Mucosa of rectum (tissue), 2 donors: ENCODE measurements at regions not wholly inside any gene's neighbourhood (a gene's known extent, or its start where the extent isn't known, plus 50 kb on each side); places are given as distances from the start of the nearest gene placed in this dataset.
"Not testable (repeated sequence)": the region's sequence is repeated elsewhere in the genome, so short reads cannot be mapped to it uniquely, and the experiment has no call there.

ENCODE experiments used
- H3K27ac ChIP-seq, 2 donors: one replicate each; pipeline ENCODE4 v1.7.0; 2013; ENCODE audit warnings: inconsistent platforms in 2 of 2, low read depth in 2 of 2, low read length in 2 of 2
- H3K27me3 ChIP-seq, 2 donors: one replicate each; pipeline ENCODE4 v1.7.0; 2013; ENCODE audit warnings: low read length in 2 of 2; ENCODE audit not compliant: control insufficient read depth in 2 of 2, insufficient read depth in 2 of 2
- H3K36me3 ChIP-seq, 2 donors: one replicate each; pipeline ENCODE4 v1.7.0; 2013; ENCODE audit warnings: low read length in 2 of 2; ENCODE audit not compliant: control insufficient read depth in 2 of 2, insufficient read depth in 2 of 2
- H3K4me1 ChIP-seq, 2 donors: one replicate each; pipeline ENCODE4 v1.7.0; 2013; ENCODE audit warnings: low read length in 2 of 2, mild to moderate bottlenecking in 1 of 2; ENCODE audit not compliant: control insufficient read depth in 2 of 2, insufficient read depth in 2 of 2
- H3K4me3 ChIP-seq, 2 donors: one replicate each; pipeline ENCODE4 v1.7.0; 2013; ENCODE audit warnings: low read length in 2 of 2
- H3K9ac ChIP-seq, 2 donors: one replicate each; pipeline ENCODE4 v1.7.0; 2013; ENCODE audit warnings: low read length in 2 of 2, low read depth in 1 of 2, mild to moderate bottlenecking in 1 of 2
- H3K9me3 ChIP-seq, 2 donors: one replicate each; pipeline ENCODE4 v1.7.0; 2013; ENCODE audit warnings: low read length in 2 of 2; ENCODE audit not compliant: control insufficient read depth in 2 of 2
- donor health status: healthy.
- donor health status: Normal muscosa, but diverticular disease.

DNA sequence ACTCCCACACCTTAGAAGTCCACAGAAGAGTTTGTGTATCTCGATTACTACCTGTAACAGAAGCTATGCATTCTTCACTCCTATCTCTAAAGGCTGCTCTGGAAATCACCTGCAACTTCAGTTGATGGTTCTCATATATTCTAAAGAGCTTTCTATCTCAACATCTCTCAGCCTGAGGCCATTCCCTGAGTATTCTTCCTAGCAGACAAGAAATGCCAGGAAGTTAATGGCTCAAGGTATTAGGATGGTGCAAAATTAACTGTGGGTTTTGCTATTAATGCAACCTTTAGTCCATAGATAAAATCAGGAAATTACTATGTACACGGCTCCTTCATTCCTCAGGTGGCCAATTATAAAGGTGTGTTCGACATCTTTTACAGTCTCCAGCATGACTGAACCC is 290.1 kb downstream of the ZNF716 start:
- H3K9me3 ChIP-seq, H3K4me1 ChIP-seq, H3K27me3 ChIP-seq: not testable (repeated sequence)

GRCh38 chr7:57769131-57769530 is 319.2 kb downstream of the ZNF716 start:
- Histone ChIP-seq H3K9me3 (peaks cover 2 to 7% of the 10 kb centered on the region in 2 donors), H3K4me1 (no peaks in the 10 kb centered on the region), H3K36me3 (no peaks in the 10 kb centered on the region), H3K9ac (no peak overlapping the region), H3K27ac (no peak overlapping the region), H3K4me3 (no peak overlapping the region), H3K27me3 (no peaks in the 10 kb centered on the region)

More for the DNA sequence above, 290.1 kb downstream of the ZNF716 start:
- not testable (repeated sequence) for H3K4me3 ChIP-seq, H3K36me3 ChIP-seq, H3K27ac ChIP-seq, H3K9ac ChIP-seq

DNA sequence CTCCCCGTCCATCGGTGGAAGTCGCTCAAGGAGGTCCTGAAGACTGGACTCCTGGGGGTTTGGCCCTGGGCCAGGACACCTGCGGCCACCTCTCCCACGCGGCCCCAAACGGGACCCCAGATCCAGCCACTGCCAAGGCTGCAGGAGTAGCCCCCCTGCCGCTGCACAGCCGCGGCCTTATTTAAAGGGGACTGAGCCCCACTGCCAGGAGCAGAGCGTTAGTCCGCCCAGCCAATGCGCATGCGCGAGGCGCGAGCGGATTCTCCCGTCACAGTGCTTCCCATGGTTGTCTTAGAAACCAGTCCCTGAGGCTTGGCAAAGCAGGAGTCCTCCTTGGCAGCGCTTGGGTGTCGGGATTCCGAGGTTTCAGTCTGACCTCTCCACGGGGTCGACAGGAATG is 320.0 kb downstream of the ZNF716 start:
- Histone ChIP-seq H3K27ac (no peak overlapping the region), H3K27me3 (no peaks in the 10 kb centered on the region), H3K4me3 (no peak overlapping the region), H3K4me1 (no peaks in the 10 kb centered on the region), H3K9ac (no peak overlapping the region), H3K36me3 (no peaks in the 10 kb centered on the region), H3K9me3 (peaks cover 2 to 7% of the 10 kb centered on the region in 2 donors)

DNA sequence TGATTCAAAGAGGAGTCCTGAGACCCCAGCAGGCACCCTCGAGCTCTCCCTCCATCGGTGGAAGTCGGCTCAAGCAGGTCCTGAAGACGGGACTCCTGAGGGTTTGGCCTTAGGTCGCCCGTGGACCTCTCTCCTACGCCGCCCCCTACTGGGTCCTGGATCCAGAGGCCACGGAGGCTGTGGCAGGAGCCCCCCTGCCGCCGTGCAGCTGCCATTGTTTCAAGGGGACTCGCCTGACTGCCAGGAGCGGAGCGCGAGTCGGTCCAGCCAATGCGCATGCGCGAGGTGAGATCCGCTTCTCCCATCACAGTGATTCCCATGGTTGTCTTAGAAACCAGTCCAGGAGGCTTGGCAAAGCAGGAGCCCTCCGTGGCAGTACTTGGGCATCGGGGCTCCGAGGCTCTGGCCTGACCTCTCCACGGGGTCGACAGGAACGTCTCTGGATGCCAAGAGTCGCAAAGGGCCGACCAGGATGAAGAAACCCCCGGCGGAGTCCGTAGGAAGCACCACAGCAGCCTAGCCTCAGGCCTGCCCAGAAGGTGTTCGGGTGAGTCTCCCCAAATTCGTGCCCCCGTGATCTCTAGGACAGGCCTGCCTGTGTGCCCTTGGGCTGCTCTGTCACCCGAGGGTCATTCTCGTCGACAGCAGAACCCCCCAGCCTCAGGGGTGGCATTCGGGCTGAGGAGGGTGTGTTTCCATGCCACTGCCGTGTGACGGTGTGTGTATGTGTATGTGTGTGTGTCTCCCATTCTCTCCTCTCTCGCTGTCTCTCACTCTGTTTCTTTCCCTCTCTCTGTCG is 322.3 kb downstream of the ZNF716 start:
- no peaks in the 10 kb centered on the region for H3K36me3 ChIP-seq
- H3K27ac ChIP-seq: no peak overlapping the region
- no peak overlapping the region for H3K9ac ChIP-seq
- peaks cover 2 to 11% of the 10 kb centered on the region in 2 donors for H3K9me3 ChIP-seq
- H3K4me3 ChIP-seq: no peak overlapping the region
- H3K4me1 ChIP-seq: no peaks in the 10 kb centered on the region
- H3K27me3 ChIP-seq: no peaks in the 10 kb centered on the region

DNA sequence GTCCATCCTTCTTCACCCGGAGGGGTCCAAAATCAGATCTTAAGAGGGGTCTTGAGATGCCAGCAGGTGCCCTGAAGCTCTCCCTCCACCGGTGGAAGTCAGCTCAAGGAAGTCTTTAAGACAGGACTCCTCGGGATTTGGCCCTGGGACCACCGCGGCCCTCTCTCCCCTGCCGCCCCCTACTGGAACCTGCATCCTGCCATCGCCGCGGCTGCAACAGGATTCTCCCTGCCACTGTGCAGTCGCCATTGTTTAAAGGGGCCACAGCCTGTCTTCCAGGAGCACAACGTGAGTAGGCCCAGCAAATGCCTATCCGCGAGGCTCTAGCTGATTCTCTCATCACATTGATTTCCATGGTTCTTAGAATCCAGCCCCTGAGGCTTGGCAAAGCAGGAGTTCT is 324.3 kb downstream of the ZNF716 start:
- Histone ChIP-seq H3K4me1 (no peaks in the 10 kb centered on the region), H3K9ac (no peak overlapping the region), H3K9me3 (peaks cover 2 to 11% of the 10 kb centered on the region in 2 donors), H3K27me3 (no peaks in the 10 kb centered on the region), H3K36me3 (no peaks in the 10 kb centered on the region), H3K27ac (no peak overlapping the region), H3K4me3 (no peak overlapping the region)

DNA sequence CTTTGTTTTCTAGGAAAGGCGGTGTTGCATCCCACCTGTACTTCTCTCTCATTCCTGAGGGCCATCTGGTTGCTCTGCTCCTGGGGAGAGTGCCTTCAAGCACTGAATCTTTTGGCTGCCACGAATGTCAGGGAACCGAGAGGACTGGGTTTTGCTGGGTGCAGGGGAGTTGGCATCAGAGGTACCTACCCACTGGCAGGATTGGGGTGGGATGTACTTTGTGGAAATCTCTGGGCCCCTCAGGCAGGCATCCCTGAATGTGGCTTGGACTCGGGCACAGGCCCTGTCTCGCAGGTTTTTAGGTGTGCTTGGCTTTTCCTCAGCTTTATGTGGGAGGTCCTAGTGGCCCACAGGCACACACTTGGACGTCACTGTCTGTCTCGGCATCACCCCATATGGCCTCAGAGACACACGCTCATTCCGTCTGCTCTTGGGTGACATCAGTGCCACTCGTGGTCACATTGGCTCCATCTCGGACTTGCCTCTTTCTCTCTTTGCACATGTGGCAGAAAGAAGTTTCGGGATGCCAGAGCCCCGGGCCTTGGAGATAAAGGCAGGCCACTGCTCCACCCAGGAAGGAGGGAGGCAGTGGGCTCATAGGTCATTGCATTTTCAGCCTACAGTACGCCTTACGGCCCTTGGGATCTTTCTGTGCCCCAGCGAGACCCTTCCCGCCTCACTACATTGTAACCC is 325.6 kb downstream of the ZNF716 start:
- peaks cover 2 to 11% of the 10 kb centered on the region in 2 donors for H3K9me3 ChIP-seq
- H3K4me1 ChIP-seq: no peaks in the 10 kb centered on the region
- H3K27me3 ChIP-seq: no peaks in the 10 kb centered on the region
- H3K4me3 ChIP-seq: no peak overlapping the region
- H3K36me3 ChIP-seq: no peaks in the 10 kb centered on the region
- H3K27ac ChIP-seq: no peak overlapping the region
- no peak overlapping the region for H3K9ac ChIP-seq

DNA sequence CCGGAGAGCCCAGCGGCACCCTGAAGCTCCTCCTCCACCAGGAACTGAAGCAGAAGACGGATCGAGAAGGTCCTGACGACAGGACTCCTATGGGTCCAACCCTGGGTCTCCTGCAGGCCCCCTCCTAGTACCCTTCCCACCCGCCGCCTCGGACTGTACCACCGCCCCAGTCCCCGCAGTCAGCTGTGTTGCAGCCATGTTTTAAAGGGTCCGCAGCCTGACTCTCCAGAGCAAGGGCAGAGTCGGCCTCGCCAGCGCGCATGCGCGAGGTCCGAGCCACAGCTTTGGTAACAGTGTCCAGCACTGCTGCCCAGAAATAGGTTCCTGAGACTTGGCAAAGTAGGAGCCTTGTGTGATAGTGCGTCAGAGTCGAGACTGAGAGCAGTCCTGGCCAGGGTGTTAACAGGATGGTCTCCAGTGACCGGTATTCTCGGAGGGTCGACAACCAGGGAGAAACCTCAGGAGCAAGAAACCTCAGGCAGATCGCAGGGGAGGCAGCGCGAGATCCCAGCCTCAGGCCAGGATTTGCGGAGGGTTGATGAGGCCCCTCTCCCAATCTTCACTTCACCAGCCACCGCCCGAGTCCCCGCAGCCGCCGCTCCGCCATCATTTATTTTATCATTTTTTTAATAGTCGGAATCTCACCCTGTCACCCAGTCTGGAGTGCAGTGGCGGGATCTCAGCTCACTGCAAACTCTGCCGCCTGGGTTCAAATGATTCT is 326.3 kb downstream of the ZNF716 start:
- H3K4me1 ChIP-seq, H3K4me3 ChIP-seq, H3K27me3 ChIP-seq, H3K36me3 ChIP-seq, H3K27ac ChIP-seq, H3K9ac ChIP-seq: not testable (repeated sequence)
- peaks cover 2 to 11% of the 10 kb centered on the region in 2 donors for H3K9me3 ChIP-seq

- H3K9me3 ChIP-seq: peaks cover 0 to 4% of the 10 kb centered on the region in 2 donors
- H3K27me3 ChIP-seq: no peaks in the 10 kb centered on the region
- H3K27ac ChIP-seq: no peak overlapping the region
- no peaks in the 10 kb centered on the region for H3K4me1 ChIP-seq
- no peak overlapping the region for H3K9ac ChIP-seq
- H3K4me3 ChIP-seq: no peak overlapping the region
- no peaks in the 10 kb centered on the region for H3K36me3 ChIP-seq
Observed at GRCh38 chr7:57789130-57789529, 339.2 kb downstream of the ZNF716 start.

DNA sequence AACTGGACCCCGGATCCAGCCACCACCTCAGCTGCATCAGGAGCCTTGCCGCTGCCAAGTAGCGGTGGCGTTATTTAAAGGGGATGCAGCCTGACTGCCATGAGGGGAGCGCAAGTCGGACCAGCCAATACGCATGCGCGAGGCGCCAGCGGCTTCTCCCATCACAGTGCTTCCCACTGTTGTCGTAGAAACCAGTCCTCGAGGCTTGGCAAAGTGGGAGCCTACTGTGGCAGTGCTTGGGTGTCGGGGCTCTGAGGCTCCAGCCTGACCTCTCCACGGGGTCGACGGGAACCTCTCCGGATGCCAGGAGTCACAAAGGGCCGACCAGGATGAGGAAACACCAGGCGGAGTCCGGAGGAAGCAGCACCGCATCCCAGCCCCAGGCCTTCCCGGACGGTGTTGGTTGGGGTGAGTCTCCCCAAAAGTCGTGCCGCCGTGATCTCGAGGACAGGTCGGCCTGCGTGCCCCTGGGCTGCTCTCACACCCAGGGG is 369.6 kb downstream of the ZNF716 start:
- Histone ChIP-seq H3K4me1 (no peaks in the 10 kb centered on the region), H3K27me3 (no peaks in the 10 kb centered on the region), H3K9me3 (peaks cover 0 to 2% of the 10 kb centered on the region in 2 donors), H3K4me3 (no peak overlapping the region), H3K27ac (no peak overlapping the region), H3K9ac (no peak overlapping the region), H3K36me3 (no peaks in the 10 kb centered on the region)

DNA sequence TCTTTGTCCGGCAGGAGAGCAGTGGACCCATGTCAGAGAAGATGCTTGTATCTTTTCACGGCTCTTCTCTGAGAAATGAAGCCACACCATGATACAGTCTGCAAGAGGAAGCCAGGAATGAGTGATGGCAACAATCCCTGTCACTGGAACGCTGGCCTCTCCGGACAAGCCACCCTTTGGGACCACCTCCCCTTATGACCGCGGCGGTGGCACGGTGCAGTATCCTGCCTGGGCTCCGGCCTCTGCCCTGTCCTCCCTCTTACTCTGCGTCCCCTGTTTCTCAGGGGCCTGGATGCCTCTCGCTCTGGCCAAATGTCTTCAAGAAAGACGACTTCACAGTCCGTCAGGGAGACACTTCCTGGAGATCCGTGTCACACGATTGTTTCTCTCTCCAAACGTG is 370.5 kb downstream of the ZNF716 start:
- Histone ChIP-seq H3K27me3 (no peaks in the 10 kb centered on the region), H3K4me1 (no peaks in the 10 kb centered on the region), H3K27ac (no peak overlapping the region), H3K4me3 (no peak overlapping the region), H3K9ac (no peak overlapping the region), H3K36me3 (no peaks in the 10 kb centered on the region), H3K9me3 (peaks cover 0 to 2% of the 10 kb centered on the region in 2 donors)
